ENCODE measurements at regions not wholly inside any gene's neighbourhood (a gene's known extent, or its start where the extent isn't known, plus 50 kb on each side); places are given as distances from the start of the nearest gene placed in this dataset.

DNA sequence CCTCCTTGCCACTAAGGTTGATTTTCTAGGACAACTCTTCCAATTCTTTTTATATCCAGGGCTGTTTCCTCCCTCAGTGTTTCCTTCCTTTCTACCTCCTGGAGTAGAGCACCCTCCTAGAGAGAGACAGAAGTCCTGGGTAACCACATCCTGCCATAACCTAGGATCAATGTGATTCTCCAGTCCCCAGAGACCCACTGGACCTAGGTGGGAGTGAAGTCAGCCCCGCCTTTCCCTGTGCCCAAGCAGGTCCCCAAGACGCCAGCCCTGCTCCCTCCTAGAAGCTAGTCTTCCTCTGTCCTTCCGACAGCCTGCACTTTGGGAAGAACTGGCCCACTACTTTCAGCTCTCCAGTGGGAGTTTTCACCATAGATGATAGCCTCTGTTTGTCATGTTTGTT, 166.8 kb upstream of the PLEKHG7 start:
- DNase-seq (ENCODE audit: low spot score): no peak

DNA sequence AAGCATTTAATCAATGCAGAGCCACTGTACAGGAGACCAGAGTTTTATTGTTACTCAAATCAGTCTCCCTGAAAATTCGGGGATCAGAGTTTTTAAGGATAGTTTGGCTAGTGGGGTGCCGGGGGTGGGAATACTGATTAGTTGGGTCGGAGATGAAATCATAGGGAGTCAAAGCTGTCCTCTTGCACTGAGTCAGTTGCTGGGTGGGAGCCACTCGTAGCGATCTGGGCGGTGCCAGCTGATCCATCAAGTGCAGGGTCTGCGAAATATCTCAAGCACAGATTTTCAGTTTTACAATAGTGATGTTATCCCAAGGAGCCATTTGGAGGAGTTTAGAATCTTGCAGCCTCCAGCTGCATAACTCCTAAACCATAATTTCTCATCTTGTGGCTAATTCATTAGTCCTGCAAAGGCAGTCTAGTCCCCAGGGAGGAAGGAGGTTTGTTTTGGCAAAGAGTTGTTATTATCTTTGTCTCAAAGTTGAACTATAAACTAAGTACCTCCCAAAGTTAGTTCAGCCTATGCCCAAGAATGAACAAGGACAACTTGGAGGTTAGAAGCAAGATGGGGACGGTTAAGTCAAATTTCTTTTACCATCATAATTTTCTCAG, 169.4 kb upstream of the PLEKHG7 start:
- no peak for DNase-seq (ENCODE audit: low spot score)

DNA sequence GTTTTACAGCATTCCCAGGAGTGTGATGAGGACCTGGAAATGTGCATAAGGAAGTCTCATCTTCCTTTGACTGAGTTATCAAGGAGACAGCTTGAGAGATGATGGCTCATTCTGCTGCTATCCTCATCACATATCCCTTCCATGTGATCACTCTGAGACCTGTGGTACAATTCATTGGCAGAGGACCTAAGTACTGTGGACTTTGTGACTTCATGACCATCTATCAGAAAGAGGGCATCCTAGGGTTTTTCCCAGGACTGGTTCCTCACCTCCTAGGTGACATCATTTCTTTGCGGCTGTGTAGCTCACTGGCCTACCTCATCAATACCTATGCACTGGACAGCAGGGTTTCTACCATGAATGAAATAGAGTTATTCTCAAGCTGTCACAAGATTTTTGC, 172.1 kb upstream of the PLEKHG7 start:
- no peak for DNase-seq (ENCODE audit: low spot score)

DNA sequence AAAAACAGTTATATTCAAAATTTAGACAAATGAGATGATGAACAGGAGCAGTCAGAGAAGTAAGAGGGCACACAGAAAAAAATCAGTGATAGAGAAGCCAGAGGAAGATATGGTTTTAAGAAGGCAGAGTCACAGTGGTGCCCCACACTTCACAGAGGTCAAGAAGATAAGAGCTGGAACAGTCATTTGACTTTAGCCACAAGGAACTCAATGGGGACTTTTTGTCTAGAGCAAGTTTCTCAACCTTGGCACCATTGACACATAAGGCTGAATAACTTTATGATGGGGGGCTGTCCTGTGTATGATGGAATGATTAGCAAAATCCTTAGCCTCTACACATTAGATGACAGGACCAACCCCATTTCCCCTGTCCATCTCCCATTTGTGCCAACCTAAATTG, 172.8 kb upstream of the PLEKHG7 start:
- no peak for DNase-seq (ENCODE audit: low spot score)

DNA sequence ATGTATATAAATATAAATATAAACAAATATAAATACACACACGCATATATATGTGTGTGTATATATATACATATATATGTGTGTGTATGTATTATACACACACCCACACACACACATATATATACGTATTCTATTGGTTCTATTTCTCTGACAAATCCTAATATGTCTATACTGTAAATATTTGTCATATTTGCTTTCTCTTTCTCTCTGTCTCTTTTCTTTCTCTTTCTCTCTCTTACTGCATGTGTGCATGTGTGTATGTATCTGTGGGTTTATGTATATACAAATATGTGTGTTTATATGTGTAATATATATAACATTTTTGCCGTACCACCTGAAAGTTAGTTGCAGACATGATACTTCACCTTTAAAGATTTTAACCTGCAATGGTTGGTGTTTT, 174.2 kb upstream of the PLEKHG7 start:
- no peak for DNase-seq (ENCODE audit: low spot score)

DNA sequence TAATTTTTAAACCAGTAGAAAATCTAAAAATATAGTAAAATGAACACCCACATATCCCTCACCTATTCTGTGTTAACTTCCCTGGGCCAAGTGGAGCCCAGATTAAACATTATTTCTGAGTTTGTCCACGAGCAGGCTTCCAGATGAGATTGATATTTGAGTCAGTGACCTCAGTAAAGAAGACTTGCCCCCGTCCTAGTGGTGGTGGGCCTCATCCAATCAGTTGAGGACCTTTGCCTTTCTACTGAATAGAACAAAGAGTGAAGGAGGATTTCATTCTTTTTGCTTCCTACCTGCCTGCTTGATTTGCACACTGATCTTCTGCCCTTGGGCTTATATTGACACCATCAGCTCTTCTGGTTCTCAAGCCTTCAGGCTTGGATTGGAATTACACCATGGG, 174.7 kb upstream of the PLEKHG7 start:
- DNase-seq (ENCODE audit: low spot score): no peak

DNA sequence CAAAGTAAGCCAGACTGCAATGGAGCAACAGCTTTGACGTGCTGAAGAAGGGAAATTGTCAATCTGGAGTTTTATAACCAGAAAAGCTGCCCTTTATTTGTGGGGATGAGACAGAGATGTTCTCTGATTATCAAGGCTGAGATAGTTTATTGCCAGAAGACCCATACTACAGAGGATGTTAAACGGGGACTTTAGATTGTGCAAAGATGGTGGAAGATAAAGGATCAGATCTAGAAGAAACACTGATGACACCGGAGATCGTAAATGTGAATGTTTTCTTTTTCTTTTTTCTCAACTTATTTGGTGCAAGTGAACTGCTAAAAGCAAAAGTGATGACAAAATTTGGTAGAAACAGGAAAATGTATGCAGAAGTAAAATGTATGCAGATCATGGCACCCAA, 178.3 kb upstream of the PLEKHG7 start:
- no peak for DNase-seq (ENCODE audit: low spot score)

DNA sequence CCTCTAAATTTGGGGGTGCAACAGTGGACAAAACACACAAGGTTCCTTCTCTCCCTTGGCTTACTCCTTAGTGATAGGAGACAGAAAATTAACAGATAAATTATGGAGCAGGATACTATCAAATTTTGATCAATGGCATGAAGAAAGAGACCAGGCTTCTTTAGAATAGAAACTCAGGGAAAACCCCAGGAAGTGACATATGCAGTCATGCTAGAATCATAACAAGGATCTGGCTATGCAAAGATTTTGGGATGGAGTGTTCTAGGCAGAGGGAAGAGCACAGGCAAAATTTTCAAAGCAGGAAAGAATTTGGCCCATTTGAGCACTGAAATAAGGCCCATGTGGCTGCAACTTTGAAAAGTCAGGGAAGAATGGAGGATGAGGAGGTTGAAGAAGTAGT, 182.3 kb upstream of the PLEKHG7 start:
- DNase-seq (ENCODE audit: low spot score): no peak

DNA sequence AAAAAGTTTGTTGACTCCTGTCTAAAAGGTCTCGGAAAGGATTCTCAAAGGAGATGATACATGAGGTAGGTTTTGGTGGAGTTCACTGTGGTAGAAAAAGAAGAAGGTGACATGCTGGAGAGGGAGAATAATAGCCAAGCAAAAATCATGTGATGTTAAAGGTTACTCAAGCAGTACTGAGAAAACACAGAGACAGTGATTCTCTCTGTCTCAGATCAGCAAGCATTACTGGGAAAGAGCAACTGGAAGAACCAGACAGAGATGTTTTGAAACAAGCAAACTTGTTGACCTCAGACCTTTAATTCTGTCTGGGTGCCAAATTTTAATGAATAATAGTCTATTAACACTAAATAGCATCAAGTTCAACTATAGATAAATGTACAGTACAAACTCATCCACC, 183.5 kb upstream of the PLEKHG7 start:
- DNase-seq (ENCODE audit: low spot score): no peak

DNA sequence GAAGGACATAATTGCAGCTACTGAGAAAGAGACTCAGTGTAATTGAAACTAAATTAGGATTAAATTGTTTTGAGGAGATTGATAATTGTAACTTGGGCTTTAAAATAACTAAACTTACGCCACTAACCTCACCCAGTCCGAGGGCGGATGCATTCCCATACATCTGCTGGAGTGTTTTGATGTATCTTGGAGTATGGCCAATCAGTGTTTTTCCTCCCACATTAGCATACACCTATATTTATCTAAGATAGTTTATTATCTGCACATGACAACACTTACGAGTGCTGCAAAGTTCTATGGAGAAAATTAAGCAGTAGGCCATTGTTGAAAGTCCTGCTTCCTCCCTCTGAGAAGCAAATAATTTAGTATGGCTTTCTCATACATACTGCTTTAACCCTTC, 184.7 kb upstream of the PLEKHG7 start:
- DNase-seq (ENCODE audit: low spot score): no peak

DNA sequence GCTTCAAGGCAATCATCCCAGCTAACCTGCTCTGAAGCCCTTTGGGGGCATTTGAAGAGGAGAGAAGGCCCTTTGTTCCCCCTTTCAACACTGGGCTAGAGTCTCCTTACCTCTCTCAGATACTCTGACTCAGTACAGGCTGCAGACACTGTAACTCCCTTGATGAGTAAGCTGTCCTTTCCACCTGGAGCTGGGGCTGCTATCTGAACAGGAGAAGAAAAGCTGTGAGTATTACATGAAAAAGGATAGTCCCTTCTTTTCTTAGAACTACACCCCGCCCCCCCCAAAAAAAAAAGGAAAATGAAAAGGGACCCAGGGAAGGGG, 186.6 kb upstream of the PLEKHG7 start:
- no peak for DNase-seq (ENCODE audit: low spot score)

DNA sequence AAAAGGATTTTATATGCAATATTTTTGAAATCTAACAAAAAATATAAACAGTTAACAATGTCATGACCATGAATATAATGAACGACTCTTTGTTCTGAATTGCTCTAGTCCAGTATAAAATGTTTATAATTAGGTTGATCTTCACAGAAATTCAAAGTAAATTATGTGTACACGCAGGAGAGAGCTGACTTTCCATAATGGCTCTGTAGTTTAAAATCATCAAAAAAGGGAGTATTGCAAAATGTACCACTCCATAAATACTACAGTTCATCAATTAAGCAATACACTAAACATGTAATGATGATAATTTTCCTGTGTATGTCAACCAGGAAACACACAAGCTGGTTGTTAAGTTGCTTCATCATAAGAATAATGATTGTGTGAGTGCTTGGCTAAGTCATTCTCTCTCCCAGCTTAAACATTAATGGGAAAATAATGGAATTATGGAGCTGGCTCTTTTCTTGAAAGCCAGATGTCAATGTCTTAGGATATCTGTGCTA, 189.5 kb upstream of the PLEKHG7 start:
- no peak for DNase-seq (ENCODE audit: low spot score)

DNA sequence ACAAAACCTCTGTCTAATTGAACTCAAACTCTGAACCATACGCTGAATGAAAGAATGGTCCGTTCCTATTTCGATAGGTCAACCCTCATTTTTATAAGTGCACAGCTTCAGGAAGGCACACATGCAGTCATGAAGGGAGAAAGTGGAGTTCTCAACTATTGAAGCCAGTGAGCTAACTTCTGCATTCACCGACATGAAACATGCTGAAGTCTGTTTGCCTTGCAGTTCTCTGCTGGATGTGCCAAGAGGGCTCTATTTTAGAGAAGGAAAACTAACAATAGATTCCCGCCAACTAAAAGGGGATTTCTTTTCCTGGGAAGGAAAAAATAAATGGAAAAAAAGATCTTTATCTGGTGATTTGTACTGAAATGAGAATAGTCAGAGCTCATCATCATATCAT, 191.0 kb upstream of the PLEKHG7 start:
- no peak for DNase-seq (ENCODE audit: low spot score)

DNA sequence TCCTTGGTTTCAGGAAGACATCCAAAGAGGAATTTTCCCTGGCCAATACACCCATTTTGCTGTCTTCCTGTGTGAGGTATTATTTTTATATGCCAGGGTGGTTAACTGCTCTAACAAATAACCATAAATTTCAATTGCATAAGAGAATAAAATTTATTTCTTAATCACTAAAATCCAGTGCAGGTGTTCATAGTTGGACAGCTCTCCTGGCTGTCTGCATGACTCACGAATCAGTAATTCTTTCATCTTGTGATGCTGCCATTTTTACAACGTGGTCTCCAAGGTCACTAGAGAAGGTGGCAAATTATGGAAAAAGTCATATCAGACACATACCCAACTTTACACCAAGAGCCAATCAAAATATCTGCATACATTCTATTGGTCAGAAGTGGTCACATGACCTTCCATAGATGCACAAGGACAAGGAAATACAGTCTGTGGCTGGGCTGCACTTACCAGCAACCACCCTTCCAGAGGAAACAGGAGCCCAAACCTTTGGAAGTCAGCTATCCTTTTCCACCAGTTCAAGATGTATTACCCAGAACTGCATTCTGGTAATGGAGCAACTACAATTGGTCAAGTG, 193.5 kb upstream of the PLEKHG7 start:
- DNase-seq (ENCODE audit: low spot score): no peak

DNA sequence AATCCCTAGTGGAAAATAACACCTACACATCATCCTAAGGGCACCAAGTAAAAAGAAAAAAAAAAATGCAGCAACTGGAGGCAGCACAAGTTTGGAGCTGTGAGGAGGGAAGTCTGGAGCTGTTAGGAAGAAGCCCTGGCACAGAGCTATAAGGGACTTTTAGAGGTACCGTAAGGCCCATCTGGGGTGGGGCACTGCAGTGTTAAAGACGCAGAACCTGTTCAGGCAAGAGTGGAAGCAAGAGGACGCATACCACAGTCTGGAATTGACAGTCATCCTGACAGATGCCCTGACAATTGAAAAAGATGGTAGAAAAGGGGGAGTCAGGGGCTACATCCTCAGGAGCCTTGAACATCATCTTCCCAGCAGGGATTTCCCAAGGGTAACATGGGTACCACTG, 195.9 kb upstream of the PLEKHG7 start:
- no peak for DNase-seq (ENCODE audit: low spot score)

DNA sequence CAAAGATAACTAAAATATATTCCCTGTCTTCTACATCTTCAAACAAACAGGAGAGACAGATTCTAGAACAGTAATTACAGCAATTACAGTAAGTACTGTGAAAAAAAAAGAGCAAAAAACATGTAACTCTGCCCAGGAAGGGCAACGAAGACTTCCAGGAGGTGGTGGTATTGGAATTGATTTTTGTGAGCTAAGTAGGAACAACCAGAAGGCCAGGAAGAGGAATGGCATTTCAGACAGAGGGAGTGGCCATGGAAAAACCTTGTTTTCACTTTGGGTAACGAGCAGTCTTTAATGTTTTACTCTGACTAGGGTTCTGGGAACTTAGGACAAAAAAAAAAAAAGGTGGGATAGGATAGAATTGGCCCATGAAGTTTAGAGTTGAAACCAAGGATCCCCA, 196.3 kb upstream of the PLEKHG7 start:
- DNase-seq (ENCODE audit: low spot score): no peak

DNA sequence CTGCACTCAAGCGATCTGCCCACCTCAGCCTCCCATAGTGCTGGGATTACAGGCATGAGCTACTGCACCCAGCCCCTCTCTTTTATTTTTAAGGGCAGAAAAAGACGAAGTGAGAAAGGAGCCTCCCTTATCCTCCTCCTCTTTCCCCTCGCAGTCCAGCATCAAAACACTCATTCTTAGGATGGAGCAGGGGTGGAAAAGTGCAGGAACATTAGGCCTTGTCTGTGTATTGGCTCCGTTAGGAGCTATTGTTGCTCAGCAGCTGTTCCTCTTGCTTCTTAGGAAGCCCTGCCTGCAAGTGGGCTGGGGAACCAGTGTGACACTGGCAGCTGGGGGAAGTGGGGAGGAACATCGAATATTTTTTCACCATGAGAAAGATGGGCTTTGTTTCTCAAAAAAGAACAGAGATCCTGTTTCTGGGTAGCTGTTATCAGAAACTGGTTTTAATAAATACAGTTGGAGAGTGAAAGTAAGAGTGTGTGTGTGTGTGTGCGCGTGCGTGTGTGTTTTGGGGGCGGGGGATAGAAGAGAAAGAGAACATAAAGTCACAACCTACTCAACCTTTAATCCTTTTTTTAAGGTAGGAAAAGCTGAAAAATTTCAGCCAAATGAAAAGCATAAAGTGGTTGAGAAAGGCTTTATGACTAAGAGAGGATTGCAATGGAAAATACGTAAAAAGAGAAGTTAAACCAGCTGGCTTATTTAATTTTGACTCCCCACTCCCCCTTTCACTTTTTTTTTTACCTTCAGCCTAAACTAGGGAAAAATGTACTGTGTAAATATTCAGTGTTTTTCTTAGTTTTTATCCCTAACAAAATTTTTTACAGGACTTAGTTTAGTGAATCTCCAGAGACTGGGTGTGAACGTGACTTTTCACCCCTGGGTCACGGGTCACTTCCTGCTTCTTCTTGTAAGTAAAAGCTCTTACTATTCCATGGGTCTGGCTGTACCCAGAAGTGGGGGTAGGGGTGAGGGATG, 197.2 kb upstream of the PLEKHG7 start:
- DNase-seq (ENCODE audit: low spot score): peak; percentile 59

DNA sequence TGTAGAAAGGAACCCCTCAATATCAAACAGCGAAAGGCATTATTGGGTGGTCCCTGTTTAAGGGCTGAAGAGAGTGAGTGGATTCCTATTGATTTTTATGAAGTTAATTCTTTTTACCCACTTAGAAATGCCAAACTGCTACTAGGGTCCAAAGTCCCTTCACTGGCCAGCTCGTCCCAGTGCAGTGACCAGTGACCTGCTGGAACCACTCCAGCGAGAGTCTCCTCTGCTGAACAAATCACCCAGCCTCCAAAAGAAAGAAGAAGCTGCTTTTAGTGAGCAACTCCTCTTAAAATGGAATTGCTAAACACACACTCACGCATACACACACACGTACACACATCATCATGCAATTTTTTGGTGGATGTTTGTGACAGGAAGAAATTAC, 198.2 kb upstream of the PLEKHG7 start:
- no peak for DNase-seq (ENCODE audit: low spot score)

DNA sequence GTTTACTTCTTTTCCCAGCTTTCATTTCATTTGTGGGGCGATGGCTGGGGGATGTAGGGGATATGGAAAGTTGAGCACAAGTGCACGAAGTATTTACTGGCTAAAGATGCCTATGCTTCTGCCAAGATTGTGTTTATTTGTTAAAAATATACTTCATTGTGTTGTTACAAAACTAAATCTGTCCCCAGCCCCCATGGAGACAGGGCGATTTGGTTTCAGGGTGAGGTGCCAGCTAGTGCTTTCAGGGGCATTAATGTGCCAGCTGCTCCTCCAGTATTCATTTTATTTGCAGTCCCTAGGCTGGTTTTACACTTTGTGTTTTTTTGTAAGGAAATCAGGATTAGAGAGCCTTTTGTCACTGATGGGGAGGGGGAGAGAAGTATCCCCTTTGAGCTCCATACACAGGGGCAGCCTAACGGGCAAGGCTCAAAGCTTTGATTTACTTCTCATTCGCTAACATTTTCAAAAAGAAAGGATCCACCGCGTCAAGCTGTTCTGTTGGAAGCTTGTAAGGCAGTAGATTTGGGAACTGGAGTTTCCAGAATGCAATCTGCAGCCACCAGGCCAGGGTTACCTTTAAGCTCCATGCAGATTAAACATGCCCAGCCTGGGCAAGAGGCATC, 198.7 kb upstream of the PLEKHG7 start:
- no peak for DNase-seq (ENCODE audit: low spot score)

DNA sequence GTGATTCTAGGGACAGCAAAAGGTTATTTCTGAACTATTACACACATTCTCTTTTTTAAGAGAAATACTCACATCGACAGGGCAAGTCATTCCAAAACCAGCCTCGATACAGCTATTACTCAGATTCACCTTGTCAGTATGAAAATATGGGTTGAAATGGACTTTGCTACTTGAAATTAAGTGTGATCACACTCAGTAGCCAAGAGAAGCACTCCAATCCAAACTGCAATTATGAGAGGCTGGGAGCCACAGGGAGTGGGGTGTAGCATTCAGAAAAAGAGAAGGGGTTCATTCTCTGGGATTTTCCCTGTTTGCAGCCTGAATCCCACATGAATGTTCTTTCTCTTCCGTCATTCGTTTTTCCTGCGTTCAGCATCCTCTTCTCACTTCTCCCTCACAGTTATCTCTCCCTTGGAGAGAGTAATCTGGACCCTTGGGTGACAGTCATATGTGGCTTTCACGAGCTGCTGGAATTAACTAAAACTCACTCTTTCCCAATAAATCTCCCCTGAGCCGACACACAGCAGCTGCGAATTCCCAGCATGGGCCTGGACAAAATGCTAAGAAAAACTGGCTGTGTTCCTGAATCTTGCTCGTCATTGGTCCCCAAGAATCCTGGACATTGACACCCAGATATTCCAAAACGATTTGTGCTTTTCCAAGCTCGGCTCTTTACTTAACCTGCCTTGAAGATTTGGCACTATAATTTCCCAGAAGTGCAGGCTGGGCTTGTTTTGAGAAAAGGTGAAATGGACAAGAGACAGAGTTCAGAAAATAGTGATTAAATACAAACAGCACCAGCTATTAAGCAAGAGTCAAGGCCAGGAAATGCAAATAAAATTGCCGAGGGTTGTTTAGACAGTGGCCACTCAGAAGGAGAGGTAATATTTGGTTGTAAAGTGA, 199.5 kb upstream of the PLEKHG7 start:
- no peak for DNase-seq (ENCODE audit: low spot score)

DNA sequence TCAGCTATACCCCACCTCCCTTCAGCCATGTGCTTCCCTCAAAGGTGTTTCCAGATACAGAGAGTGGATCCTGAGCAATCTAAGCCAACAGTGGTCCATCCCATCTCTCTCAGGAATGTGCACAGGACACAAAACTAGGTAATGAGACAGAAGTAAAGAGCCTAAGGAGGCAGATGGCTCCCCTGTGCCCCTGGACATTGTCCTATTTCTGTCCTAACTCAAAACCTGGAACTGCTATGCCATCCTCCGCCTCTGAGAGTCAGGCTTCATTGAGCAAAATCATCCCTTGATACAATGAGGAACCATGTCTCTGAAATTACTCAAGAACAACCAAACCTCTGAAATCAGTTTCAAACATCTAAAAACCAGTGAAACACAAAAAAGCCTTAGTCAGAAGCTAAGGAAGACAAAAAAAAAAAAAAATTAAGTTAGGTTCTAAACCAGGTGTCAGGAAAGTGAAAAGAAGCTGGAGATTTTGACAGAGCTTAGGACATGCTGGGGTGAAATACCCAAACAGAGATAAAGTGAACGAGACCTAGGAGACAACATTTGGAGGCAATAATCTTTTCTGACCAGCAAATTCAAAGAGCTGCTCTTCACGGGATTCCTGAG, 200.3 kb upstream of the PLEKHG7 start:
- DNase-seq (ENCODE audit: low spot score): no peak

Data from umbilical cord (tissue), 1 donor.